ENCODE measurements at regions not wholly inside any gene's neighbourhood (a gene's known extent, or its start where the extent isn't known, plus 50 kb on each side); places are given as distances from the start of the nearest gene placed in this dataset.
"Not testable (repeated sequence)": the region's sequence is repeated elsewhere in the genome, so short reads cannot be mapped to it uniquely, and the experiment has no call there.

DNA sequence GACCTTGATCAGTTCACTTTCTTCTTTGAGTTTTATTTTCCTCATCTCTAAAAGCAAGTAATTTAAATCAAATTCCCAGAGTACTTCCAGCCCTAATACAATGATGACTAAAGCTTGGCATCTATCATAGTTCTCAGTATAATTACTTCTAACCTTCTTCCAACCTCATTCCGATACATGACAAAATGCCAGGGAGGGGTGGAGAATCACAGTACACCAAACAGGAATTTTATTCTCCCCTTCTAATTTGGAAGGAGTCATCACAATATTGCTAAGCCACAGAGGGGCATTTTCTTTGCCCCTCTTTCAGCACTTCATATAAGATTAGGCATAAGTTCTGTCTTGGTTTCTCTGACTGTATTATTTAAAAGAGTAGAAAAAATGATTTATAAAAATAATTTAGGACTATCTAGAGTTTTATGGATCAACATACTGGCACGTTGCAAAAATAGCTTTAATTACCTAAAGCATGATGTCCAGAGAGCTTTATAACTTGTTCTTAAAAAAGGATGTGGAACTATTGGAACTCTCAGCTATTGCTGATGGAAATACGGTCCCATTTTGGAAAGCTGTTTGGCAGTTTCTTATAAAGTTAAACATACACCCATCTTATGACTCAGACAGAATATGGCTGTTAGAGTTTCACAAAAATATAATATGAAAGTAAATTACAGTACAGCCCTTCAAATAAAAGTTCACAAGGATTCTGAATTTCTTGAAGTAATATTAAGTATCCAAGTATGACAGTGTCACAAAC is 86.9 kb upstream of the UBE2E2 start:
- DNase-seq: no peak

DNA sequence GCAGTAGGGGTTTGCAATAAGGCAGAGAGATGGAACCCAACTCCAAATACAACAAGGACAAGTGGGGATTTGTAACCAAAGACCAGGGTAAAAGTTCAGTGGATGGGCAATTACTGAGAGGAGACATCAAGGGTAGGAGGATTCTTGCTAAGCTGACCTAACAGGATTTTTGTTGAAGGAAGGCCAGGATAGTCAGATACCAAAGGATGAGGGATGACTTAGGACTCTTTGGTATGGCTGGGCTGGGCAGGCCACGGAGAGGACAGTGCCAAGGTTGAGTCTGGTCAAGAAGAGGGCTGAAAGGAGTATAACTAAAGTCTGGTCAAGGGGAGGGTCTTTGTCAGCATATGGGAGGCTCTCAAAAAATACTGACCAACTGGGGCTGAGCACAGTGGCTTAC is 85.3 kb upstream of the UBE2E2 start:
- no peak for DNase-seq

DNA sequence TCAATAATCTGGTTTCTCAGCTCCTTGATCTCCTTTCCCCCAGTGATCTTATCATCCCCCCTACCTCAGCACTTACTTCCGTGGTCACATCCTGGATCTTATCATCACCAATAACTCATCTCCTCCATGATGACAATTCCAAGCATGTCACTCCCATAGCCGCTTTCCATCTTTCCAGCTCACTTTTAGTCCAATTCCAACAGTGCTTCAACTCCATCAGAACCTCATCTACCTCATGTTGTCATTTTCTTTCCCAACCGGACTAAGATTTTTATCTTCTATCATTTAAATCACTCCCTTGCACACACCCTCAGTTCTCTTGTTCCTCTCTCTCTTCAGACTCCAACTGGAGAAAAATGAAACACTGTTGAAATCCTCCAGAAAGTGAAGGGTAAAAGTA is 75.9 kb upstream of the UBE2E2 start:
- DNase-seq: no peak

DNA sequence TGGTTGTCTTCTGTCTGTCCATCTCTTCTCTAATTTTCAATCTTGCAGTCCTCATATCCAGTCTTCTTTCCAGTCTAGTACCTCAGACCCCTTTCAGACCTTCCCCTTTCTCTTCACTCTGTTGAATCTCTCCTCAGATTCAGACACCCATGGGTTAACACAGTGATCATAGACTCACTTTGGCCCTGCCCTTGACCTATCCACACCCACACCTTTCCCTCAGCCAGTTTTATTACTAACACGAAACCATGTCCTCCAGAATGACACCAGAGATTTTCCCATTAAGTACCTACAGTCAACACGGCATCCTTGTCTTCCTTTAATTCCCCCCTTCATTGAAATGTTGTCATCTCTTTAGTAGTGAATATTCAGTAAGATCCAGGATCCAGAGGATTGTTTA is 74.5 kb upstream of the UBE2E2 start:
- DNase-seq: no peak

DNA sequence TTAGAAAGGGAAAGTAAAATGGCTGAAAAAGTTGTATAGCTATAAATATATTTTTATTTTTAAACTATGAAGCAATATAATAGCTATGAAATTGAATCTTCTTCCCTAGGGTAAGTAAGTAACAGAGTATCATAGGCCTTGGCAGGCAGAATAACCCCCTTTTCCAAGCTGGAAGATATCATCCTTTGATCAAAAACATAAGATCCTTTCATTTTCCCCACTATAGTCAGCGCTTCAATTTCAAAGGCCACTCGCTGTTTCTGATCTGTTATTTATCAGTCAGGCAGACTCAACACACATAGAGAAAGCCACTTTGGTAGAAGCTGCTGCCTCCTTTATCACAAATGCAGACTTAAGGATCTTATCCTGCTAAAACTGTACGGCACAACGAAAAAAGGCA is 74.0 kb upstream of the UBE2E2 start:
- DNase-seq: peak; percentile 20

DNA sequence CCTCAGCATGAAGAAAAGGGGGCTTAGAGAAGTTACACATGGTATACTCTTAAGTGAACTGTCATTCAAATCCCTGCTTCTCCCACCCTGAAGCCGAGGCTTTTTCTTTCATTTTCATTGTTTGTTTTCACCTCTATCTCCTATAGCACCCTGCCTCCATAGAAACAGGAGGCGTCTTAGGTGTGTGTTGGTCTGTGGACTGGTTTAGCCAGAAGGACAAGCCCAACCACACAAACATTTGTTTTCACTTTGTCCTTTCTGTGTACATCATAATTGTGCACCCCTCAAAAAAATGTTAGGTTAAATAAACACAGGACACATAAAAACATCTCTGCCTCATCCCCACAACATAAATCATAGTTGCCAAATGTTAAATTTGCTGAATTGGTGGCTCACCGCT is 73.3 kb upstream of the UBE2E2 start:
- peak; percentile 62 for DNase-seq

DNA sequence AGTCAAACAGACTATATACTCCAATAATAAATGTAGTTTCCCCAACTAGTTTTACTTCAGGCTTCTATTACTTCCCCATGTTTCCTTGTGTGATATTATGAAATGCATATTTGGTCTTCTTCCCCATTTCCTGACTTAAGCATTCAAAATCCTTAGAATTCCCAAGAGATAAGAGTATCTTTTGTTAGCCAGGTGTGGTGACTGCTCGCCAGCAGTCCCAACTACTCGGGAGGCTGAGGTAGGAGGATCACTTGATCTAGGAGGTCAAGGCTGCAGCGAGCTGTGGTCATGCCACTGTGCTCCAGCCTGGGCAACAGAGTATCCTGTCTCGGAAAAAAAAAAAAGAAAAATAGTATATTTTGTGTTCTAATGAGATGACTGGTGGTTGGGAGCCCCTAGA is 72.7 kb upstream of the UBE2E2 start:
- no peak for DNase-seq

DNA sequence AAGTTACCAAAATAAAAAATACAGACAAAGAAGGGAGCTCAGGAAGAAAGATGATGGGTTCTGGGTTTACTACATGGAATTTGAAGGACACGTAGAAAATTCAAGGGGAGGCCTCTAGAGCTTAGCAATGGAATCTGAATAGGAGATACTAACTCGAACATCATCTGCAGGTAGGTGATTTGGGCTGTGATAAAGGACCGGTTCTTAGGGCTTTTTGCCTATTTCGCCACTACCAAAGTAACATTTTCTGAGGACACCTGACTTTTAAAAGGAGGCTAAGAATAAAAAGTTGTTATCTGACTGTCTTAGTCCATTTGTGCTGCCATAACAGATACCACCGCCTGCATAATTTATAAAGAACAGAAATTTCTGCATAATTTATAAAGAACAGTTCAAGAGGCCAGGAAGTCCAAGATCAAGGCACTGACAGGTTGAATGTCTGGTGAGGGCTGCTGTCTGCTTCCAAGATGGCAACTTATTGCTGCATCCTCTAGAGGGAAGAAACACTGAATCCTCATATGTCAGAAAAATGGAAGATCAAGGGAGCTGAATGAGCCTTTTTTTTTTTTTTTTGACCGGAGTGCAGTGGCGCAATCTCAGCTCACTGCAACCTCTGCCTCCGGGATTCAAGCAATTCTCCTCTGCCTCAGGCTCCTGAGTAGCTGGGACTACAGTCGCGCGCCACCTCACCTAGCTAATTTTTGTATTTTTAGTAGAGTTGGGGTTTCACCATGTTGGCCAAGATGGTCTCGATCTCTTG is 67.9 kb upstream of the UBE2E2 start:
- DNase-seq: no peak

DNA sequence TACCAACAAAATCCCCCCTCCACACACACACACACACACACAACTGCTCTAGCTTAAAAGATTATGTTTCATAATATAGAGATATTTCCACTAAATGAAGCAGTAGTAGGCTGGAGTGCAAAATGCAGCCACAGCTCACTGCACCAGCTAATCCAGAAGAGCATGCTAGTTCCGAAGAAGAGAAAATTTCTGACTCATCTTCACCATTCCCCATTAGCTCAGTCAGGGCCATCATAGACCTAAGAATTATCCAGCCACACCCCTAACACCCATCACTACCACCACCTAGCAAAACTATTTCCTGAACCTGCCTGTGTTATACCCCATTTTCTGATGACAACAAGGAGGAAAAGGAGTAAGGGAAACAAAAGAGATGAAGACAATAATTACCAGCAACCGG is 67.1 kb upstream of the UBE2E2 start:
- no peak for DNase-seq

DNA sequence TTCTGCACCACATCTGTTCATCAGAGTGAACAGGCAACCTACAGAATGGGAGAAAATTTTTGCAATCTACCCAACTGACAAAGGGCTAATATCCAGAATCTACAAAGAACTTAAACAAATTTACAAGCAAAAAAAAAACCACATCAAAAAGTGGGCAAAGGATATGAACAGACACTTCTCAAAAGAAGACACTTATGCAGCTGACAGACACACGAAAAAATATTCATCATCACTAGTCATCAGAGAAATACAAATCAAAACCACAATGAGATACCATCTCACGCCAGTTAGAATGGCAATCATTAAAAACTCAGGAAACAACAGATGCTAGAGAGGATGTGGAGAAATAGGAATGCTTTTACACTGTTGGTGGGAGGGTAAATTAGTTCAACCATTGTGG is 59.1 kb upstream of the UBE2E2 start:
- DNase-seq: not testable (repeated sequence)

DNA sequence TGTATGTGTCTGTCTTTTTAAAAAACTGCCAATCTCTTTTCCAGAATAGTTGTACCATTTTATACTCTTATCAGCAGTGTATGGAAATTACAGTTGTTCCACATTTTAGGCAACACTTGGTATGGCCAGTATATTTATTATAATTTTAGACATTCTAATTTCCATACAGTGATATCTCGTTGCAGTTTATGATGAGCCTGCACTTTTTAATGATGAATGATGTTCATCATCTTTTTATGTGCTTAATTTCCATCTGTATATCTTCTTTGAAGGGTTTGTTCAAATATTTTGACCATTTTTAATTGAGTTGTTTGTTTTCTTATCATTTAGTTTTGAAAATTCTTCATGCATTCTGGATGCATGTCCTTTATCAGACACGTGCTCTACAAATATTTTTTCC is 57.0 kb upstream of the UBE2E2 start:
- DNase-seq: no peak

DNA sequence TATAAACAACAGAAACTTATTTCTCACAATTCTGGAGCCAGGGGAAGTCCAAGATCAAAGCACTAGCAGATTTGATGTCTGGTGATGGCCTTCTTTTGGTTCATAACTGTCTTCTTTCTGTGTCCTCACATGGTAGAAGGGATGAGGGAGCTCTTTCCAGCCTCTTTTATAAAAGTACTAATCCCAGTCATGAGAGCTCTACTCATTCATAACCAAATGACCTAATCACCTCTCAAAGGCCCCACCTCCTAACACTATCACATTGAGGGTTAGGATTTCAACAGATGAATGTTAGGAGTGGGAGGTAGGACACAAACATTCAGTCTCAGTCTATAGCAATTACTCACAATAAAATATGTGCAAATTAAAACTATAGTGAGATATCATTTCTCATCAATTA is 50.1 kb upstream of the UBE2E2 start:
- DNase-seq: no peak

All from femur (tissue), 1 donor.